NOMO-1 treated with dmso at 0.1 percent for 144 hours (cell line): ENCODE measurements at regions not wholly inside any gene's neighbourhood (a gene's known extent, or its start where the extent isn't known, plus 50 kb on each side); places are given as distances from the start of the nearest gene placed in this dataset.
A peak's percentile ranks its signal among the peaks of the same experiment; 100 is the strongest.
"Not testable (repeated sequence)": the region's sequence is repeated elsewhere in the genome, so short reads cannot be mapped to it uniquely, and the experiment has no call there.

Experiments
- DNase-seq: peaks from one replicate; lab custom pipeline; 2025; ENCODE audit not compliant: unreplicated experiment; lab: John Stamatoyannopoulos, UW

GRCh38 chr20:53857723-53858236 lies 212.6 kb downstream of the BCAS1 start:
- DNase-seq, result no peak

- no peak for DNase-seq
Observed at GRCh38 chr20:53856300-53857295, 213.8 kb downstream of the BCAS1 start.

- no peak for DNase-seq
Observed at GRCh38 chr20:53855733-53856132, 214.7 kb downstream of the BCAS1 start.

- not testable (repeated sequence) for DNase-seq
Observed at GRCh38 chr20:53854609-53854926, 215.8 kb downstream of the BCAS1 start.

GRCh38 chr20:53853111-53853713 lies 217.2 kb downstream of the BCAS1 start:
- DNase-seq, result no peak

- DNase-seq, result no peak
Observed at GRCh38 chr20:53852691-53853090, 217.7 kb downstream of the BCAS1 start.

- no peak for DNase-seq
Observed at GRCh38 chr20:53852014-53852413, 218.4 kb downstream of the BCAS1 start.

- no peak for DNase-seq
Observed at GRCh38 chr20:53850319-53850718, 220.1 kb downstream of the BCAS1 start.

GRCh38 chr20:53849471-53850059 lies 220.8 kb downstream of the BCAS1 start:
- no peak for DNase-seq

- no peak for DNase-seq
Observed at GRCh38 chr20:53848304-53848703, 222.1 kb downstream of the BCAS1 start.

GRCh38 chr20:53847837-53848170 lies 222.6 kb downstream of the BCAS1 start:
- DNase-seq, result peak; percentile 52

- peak; percentile 79 for DNase-seq
Observed at GRCh38 chr20:53847139-53847836, 223.1 kb downstream of the BCAS1 start.

GRCh38 chr20:53846640-53847039 lies 223.8 kb downstream of the BCAS1 start:
- no peak for DNase-seq

- DNase-seq, result no peak
Observed at GRCh38 chr20:53845980-53846379, 224.4 kb downstream of the BCAS1 start.

- no peak for DNase-seq
Observed at GRCh38 chr20:53844259-53844658, 226.1 kb downstream of the BCAS1 start.

- no peak for DNase-seq
Observed at GRCh38 chr20:53843645-53844044, 226.7 kb downstream of the BCAS1 start.

- DNase-seq, result no peak
Observed at GRCh38 chr20:53842301-53843099, 227.9 kb downstream of the BCAS1 start.

- no peak for DNase-seq
Observed at GRCh38 chr20:53841741-53842140, 228.7 kb downstream of the BCAS1 start.

- DNase-seq, result no peak
Observed at GRCh38 chr20:53840532-53840931, 229.9 kb downstream of the BCAS1 start.

- peak; percentile 73 for DNase-seq
Observed at GRCh38 chr20:53839423-53840176, 230.8 kb downstream of the BCAS1 start.
